ENCODE measurements at regions not wholly inside any gene's neighbourhood (a gene's known extent, or its start where the extent isn't known, plus 50 kb on each side); places are given as distances from the start of the nearest gene placed in this dataset.
A peak's percentile ranks its signal among the peaks of the same experiment; 100 is the strongest.

- H3K4me1 ChIP-seq (ENCODE audit: control insufficient read depth in 5 of 5, insufficient read depth in 5 of 5, low read length in 5 of 5), result peaks cover 0 to 16% (median 0%) of the 10 kb centered on the region in 5 donors
- no peak for DNase-seq
- no peak overlapping the region for H3K27ac ChIP-seq (ENCODE audit: low read depth in 1 of 2, low read length in 1 of 2)
- H3K4me3 ChIP-seq, result no peak overlapping the region
- no peak for TF ChIP-seq CTCF (IDR thresholded peaks at IDR 0.05; ENCODE audit: control extremely low read depth, extremely low read depth)
- no peak for ATAC-seq (ENCODE audit: insufficient read depth, low FRiP score)
- no peak overlapping the region for H3K9ac ChIP-seq (ENCODE audit: insufficient read depth in 1 of 2, low read length in 2 of 2)
- no peaks in the 10 kb centered on the region for H3K36me3 ChIP-seq (ENCODE audit: control insufficient read depth in 4 of 4, insufficient read depth in 4 of 4, low read length in 4 of 4)
- no peaks in the 10 kb centered on the region for H3K27me3 ChIP-seq (ENCODE audit: control insufficient read depth in 3 of 3, insufficient read depth in 3 of 3, low read length in 2 of 3)
- peaks cover 0 to 3% (median 0%) of the 10 kb centered on the region in 4 donors for H3K9me3 ChIP-seq (ENCODE audit: control insufficient read depth in 4 of 4, insufficient read depth in 3 of 4, low read length in 3 of 4)
Observed at GRCh38 chr6:90917376-90917775, 330.5 kb upstream of the MAP3K7 start.

GRCh38 chr6:90916968-90917367 lies 330.1 kb upstream of the MAP3K7 start:
- Histone ChIP-seq H3K27ac (ENCODE audit: low read depth in 1 of 2, low read length in 1 of 2) (no peak overlapping the region), H3K9ac (ENCODE audit: insufficient read depth in 1 of 2, low read length in 2 of 2) (no peak overlapping the region), H3K9me3 (ENCODE audit: control insufficient read depth in 4 of 4, insufficient read depth in 3 of 4, low read length in 3 of 4) (peaks cover 0 to 3% (median 0%) of the 10 kb centered on the region in 4 donors), H3K36me3 (ENCODE audit: control insufficient read depth in 4 of 4, insufficient read depth in 4 of 4, low read length in 4 of 4) (no peaks in the 10 kb centered on the region), H3K4me1 (ENCODE audit: control insufficient read depth in 5 of 5, insufficient read depth in 5 of 5, low read length in 5 of 5) (peaks cover 0 to 16% (median 0%) of the 10 kb centered on the region in 5 donors), H3K27me3 (ENCODE audit: control insufficient read depth in 3 of 3, insufficient read depth in 3 of 3, low read length in 2 of 3) (no peaks in the 10 kb centered on the region), H3K4me3 (no peak overlapping the region)
- DNase-seq (peak in 2 of 3 donors; percentile 69 to 73), ATAC-seq (ENCODE audit: insufficient read depth, low FRiP score) (no peak)
- WGBS, 2 donors, result 43 to 88% methylated on average over 1 of the region's 1 CpG
- no peak for TF ChIP-seq CTCF (IDR thresholded peaks at IDR 0.05; ENCODE audit: control extremely low read depth, extremely low read depth)

DNA sequence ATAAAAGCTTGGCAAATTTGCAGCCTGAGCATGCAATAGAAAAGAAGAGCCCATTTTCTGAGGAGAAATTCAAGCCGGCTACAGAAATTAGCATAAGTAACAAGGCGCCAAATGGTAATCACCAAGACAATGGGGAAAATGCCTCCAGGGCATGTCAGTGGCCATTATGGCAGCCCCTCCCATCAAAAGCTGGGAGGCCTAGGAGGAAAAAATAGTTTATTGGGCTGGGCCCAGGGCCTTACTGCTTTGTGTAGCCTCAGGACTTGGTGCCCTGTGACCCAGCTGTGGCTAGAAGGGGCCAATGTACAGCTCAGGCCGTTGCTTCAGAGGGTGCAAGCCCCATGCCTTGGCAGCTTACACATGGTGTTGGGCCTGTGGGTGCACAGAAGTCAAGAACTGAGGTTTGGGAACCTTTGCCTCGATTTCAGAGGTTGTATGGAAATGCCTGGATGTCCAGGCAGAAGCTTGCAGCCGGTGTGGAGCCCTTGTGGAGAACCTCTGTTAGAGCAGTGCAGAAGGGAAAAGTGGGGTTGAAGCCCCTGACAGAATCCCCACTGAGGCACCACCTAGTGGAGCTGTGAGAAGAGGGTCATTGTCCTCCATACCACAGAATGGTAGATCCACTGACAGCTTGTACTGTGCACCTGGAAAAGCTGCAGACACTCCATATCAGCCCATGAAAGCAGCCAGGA lies 328.5 kb upstream of the MAP3K7 start:
- WGBS, 2 donors, result 87 to 88% methylated on average over 5 of the region's 5 CpGs

More for the DNA sequence above, 328.5 kb upstream of the MAP3K7 start:
- H3K27ac ChIP-seq (ENCODE audit: low read depth in 1 of 2, low read length in 1 of 2), result no peak overlapping the region
- H3K36me3 ChIP-seq (ENCODE audit: control insufficient read depth in 4 of 4, insufficient read depth in 4 of 4, low read length in 4 of 4), result no peaks in the 10 kb centered on the region
- TF ChIP-seq CTCF (IDR thresholded peaks at IDR 0.05; ENCODE audit: control extremely low read depth, extremely low read depth), result no peak
- H3K9me3 ChIP-seq (ENCODE audit: control insufficient read depth in 4 of 4, insufficient read depth in 3 of 4, low read length in 3 of 4), result peaks cover 0 to 3% (median 0%) of the 10 kb centered on the region in 4 donors
- ATAC-seq (ENCODE audit: insufficient read depth, low FRiP score), result no peak
- peaks cover 0 to 16% (median 0%) of the 10 kb centered on the region in 5 donors for H3K4me1 ChIP-seq (ENCODE audit: control insufficient read depth in 5 of 5, insufficient read depth in 5 of 5, low read length in 5 of 5)
- H3K27me3 ChIP-seq (ENCODE audit: control insufficient read depth in 3 of 3, insufficient read depth in 3 of 3, low read length in 2 of 3), result no peaks in the 10 kb centered on the region
- DNase-seq, result no peak
- no peak overlapping the region for H3K9ac ChIP-seq (ENCODE audit: insufficient read depth in 1 of 2, low read length in 2 of 2)
- H3K4me3 ChIP-seq, result no peak overlapping the region

All from lung (tissue), 11 donors.